ENCODE measurements at regions not wholly inside any gene's neighbourhood (a gene's known extent, or its start where the extent isn't known, plus 50 kb on each side); places are given as distances from the start of the nearest gene placed in this dataset.

GRCh38 chr18:60560071-60560470 is 187.5 kb upstream of the MC4R start:
- Mint-ChIP-seq H3K27me3 (ENCODE audit: low read depth) (no peaks in the 10 kb centered on the region), H3K4me1 (ENCODE audit: low read depth) (no peaks in the 10 kb centered on the region), H3K9me3 (no peaks in the 10 kb centered on the region), H3K36me3 (ENCODE audit: low read depth) (no peaks in the 10 kb centered on the region), H3K27ac (no peak overlapping the region), H3K4me3 (no peak overlapping the region)
- no peak for DNase-seq
- CTCF ChIA-PET = no interaction called here
- intact Hi-C loops (cut with micrococcal nuclease) = no loop called here

GRCh38 chr18:60563082-60563481 is 190.5 kb upstream of the MC4R start:
- H3K27ac Mint-ChIP-seq = no peak overlapping the region

GRCh38 chr18:60568220-60568619 is 195.6 kb upstream of the MC4R start:
- H3K9me3 Mint-ChIP-seq = peaks cover 2% of the 10 kb centered on the region
- DNase-seq = no peak
- no peak overlapping the region for H3K27ac Mint-ChIP-seq
- H3K27me3 Mint-ChIP-seq (ENCODE audit: low read depth) = peaks cover 2% of the 10 kb centered on the region
- intact Hi-C loops (cut with micrococcal nuclease) = no loop called here
- no peaks in the 10 kb centered on the region for H3K4me1 Mint-ChIP-seq (ENCODE audit: low read depth)
- no peak overlapping the region for H3K4me3 Mint-ChIP-seq
- H3K36me3 Mint-ChIP-seq (ENCODE audit: low read depth) = no peaks in the 10 kb centered on the region
- CTCF ChIA-PET = no interaction called here

More at GRCh38 chr18:60563082-60563481, 190.5 kb upstream of the MC4R start:
- no peaks in the 10 kb centered on the region for H3K36me3 Mint-ChIP-seq (ENCODE audit: low read depth)
- DNase-seq = no peak
- intact Hi-C loops (cut with micrococcal nuclease) = no loop called here
- H3K4me3 Mint-ChIP-seq = no peak overlapping the region
- no peaks in the 10 kb centered on the region for H3K27me3 Mint-ChIP-seq (ENCODE audit: low read depth)
- CTCF ChIA-PET = no interaction called here
- no peaks in the 10 kb centered on the region for H3K9me3 Mint-ChIP-seq
- no peaks in the 10 kb centered on the region for H3K4me1 Mint-ChIP-seq (ENCODE audit: low read depth)

DNA sequence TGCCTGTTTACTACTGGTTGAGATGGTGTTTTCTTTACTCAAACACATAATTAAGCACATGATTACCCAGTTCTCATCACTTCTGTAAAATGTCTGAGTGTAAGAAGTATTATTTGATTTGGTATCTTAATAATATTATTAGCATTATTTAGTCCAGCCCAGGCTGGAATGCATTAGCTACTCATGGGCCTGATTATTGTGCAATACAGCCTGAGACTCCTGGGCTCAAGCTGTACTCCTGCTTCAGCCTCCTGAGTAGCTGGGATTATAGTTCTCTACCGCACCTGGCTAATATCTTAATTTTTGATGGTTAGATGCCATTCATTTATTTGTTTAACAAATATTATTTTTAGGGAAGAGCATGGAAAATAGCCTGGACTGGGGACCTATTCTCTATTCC is 197.6 kb upstream of the MC4R start:
- H3K36me3 Mint-ChIP-seq (ENCODE audit: low read depth) = no peaks in the 10 kb centered on the region
- peaks cover 2% of the 10 kb centered on the region for H3K27me3 Mint-ChIP-seq (ENCODE audit: low read depth)
- H3K4me3 Mint-ChIP-seq = no peak overlapping the region
- H3K27ac Mint-ChIP-seq = no peak overlapping the region
- CTCF ChIA-PET = interaction anchor here (0.8 kb wide), 1 partner anchor 746 kb away, joined by 3 read pairs; no protein-coding TSS in a partner anchor
- DNase-seq = no peak
- intact Hi-C loops (cut with micrococcal nuclease) = no loop called here
- peaks cover 3% of the 10 kb centered on the region for H3K9me3 Mint-ChIP-seq
- no peaks in the 10 kb centered on the region for H3K4me1 Mint-ChIP-seq (ENCODE audit: low read depth)

- no peak overlapping the region for H3K4me3 Mint-ChIP-seq
- no peaks in the 10 kb centered on the region for H3K4me1 Mint-ChIP-seq (ENCODE audit: low read depth)
- no peaks in the 10 kb centered on the region for H3K27me3 Mint-ChIP-seq (ENCODE audit: low read depth)
- no peaks in the 10 kb centered on the region for H3K36me3 Mint-ChIP-seq (ENCODE audit: low read depth)
- CTCF ChIA-PET = no interaction called here
- intact Hi-C loops (cut with micrococcal nuclease) = no loop called here
- H3K9me3 Mint-ChIP-seq = peaks cover 4% of the 10 kb centered on the region
- no peak overlapping the region for H3K27ac Mint-ChIP-seq
- DNase-seq = no peak
These were observed 204.9 kb upstream of the MC4R start for GRCh38 chr18:60577457-60577856.

DNA sequence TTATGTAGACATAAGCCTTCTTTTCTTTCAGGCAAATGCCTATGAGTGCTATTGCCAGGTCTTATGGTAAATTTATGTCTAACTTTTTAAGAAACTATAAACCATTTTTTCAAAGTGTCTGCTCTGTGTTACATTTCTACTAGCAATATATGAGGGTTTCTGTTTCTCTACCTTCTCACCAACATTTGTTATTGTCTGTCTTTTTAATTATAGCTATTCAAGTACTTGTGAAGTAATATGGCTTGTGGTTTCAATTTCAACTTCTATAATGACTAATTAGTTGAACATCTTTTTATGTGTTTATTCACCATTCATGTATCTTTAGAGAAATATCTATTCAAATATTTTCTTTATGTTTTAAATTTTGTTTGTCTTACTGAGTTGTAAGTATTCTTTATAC is 213.1 kb upstream of the MC4R start:
- no peak overlapping the region for H3K4me3 Mint-ChIP-seq
- H3K36me3 Mint-ChIP-seq (ENCODE audit: low read depth) = no peaks in the 10 kb centered on the region
- intact Hi-C loops (cut with micrococcal nuclease) = no loop called here
- H3K27me3 Mint-ChIP-seq (ENCODE audit: low read depth) = no peaks in the 10 kb centered on the region
- no peaks in the 10 kb centered on the region for H3K4me1 Mint-ChIP-seq (ENCODE audit: low read depth)
- H3K9me3 Mint-ChIP-seq = peaks cover 4% of the 10 kb centered on the region
- H3K27ac Mint-ChIP-seq = no peak overlapping the region
- CTCF ChIA-PET = no interaction called here
- DNase-seq = no peak

DNA sequence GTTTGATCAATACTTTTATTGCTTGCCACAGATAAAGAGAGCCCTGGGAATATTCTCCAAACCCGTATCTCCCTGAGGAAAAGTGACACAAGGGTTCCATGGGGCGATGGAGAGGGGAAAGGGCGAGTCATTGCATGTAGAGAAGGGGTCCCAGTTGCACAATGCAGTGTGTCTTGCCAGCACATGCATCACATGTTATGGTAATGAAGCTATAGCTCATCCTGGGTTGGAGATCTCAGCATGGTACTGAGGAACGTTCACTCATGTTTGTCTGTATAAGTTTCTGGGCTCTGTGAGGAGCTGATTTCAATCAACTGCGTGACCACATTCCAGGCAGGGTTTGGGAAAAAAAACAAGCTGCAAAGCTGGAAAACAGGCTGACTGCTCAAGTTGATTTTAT is 220.7 kb upstream of the MC4R start:
- Mint-ChIP-seq H3K27me3 (ENCODE audit: low read depth) (no peaks in the 10 kb centered on the region), H3K27ac (no peak overlapping the region), H3K4me1 (ENCODE audit: low read depth) (no peaks in the 10 kb centered on the region), H3K36me3 (ENCODE audit: low read depth) (no peaks in the 10 kb centered on the region), H3K9me3 (no peaks in the 10 kb centered on the region), H3K4me3 (no peak overlapping the region)
- DNase-seq = no peak
- CTCF ChIA-PET = interaction anchor here (0.7 kb wide), 1 partner anchor 1196 kb away, joined by 3 read pairs; no protein-coding TSS in a partner anchor
- intact Hi-C loops (cut with micrococcal nuclease) = no loop called here

DNA sequence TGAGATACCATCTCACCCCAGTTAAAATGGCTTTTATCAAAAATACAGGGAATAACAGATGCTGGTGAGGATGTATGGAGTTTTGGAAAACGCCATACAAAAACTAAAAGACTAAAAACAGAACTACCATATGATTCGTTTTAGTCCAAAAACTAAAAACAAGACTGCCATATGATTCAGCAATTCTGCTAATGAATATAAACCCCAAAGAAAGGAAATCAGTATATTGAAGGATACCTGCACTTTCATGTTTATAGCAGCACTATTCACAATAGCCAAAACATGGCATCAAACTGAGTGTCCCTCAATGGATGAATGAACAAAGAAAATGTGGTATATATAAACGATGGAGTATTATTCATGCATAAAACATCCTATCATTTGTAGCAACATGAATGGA is 224.4 kb upstream of the MC4R start:
- Mint-ChIP-seq H3K4me1 (ENCODE audit: low read depth) (no peaks in the 10 kb centered on the region), H3K9me3 (peaks cover 2% of the 10 kb centered on the region), H3K27ac (no peak overlapping the region), H3K27me3 (ENCODE audit: low read depth) (no peaks in the 10 kb centered on the region), H3K36me3 (ENCODE audit: low read depth) (no peaks in the 10 kb centered on the region), H3K4me3 (no peak overlapping the region)
- no peak for DNase-seq
- CTCF ChIA-PET = no interaction called here
- intact Hi-C loops (cut with micrococcal nuclease) = no loop called here

GRCh38 chr18:60599267-60599666 is 226.7 kb upstream of the MC4R start:
- CTCF ChIA-PET = no interaction called here
- DNase-seq = no peak
- Mint-ChIP-seq H3K36me3 (ENCODE audit: low read depth) (no peaks in the 10 kb centered on the region), H3K4me1 (ENCODE audit: low read depth) (no peaks in the 10 kb centered on the region), H3K27ac (no peak overlapping the region), H3K4me3 (no peak overlapping the region), H3K9me3 (peaks cover 2% of the 10 kb centered on the region), H3K27me3 (ENCODE audit: low read depth) (no peaks in the 10 kb centered on the region)
- intact Hi-C loops (cut with micrococcal nuclease) = no loop called here

GRCh38 chr18:60599995-60600394 is 227.4 kb upstream of the MC4R start:
- H3K4me3 Mint-ChIP-seq = no peak overlapping the region

GRCh38 chr18:60601249-60601648 is 228.7 kb upstream of the MC4R start:
- no peak overlapping the region for H3K4me3 Mint-ChIP-seq
- no peaks in the 10 kb centered on the region for H3K36me3 Mint-ChIP-seq (ENCODE audit: low read depth)
- H3K27me3 Mint-ChIP-seq (ENCODE audit: low read depth) = no peaks in the 10 kb centered on the region
- no peak overlapping the region for H3K27ac Mint-ChIP-seq
- intact Hi-C loops (cut with micrococcal nuclease) = no loop called here
- H3K9me3 Mint-ChIP-seq = peaks cover 2% of the 10 kb centered on the region
- CTCF ChIA-PET = no interaction called here
- no peak for DNase-seq
- H3K4me1 Mint-ChIP-seq (ENCODE audit: low read depth) = no peaks in the 10 kb centered on the region

More at GRCh38 chr18:60599995-60600394, 227.4 kb upstream of the MC4R start:
- DNase-seq = no peak
- H3K9me3 Mint-ChIP-seq = peaks cover 2% of the 10 kb centered on the region
- intact Hi-C loops (cut with micrococcal nuclease) = no loop called here
- H3K27ac Mint-ChIP-seq = no peak overlapping the region
- no peaks in the 10 kb centered on the region for H3K4me1 Mint-ChIP-seq (ENCODE audit: low read depth)
- CTCF ChIA-PET = no interaction called here
- H3K36me3 Mint-ChIP-seq (ENCODE audit: low read depth) = no peaks in the 10 kb centered on the region
- H3K27me3 Mint-ChIP-seq (ENCODE audit: low read depth) = no peaks in the 10 kb centered on the region

- Mint-ChIP-seq H3K4me1 (ENCODE audit: low read depth) (no peaks in the 10 kb centered on the region), H3K36me3 (ENCODE audit: low read depth) (no peaks in the 10 kb centered on the region), H3K4me3 (no peak overlapping the region), H3K27ac (no peak overlapping the region), H3K9me3 (no peaks in the 10 kb centered on the region), H3K27me3 (ENCODE audit: low read depth) (no peaks in the 10 kb centered on the region)
- DNase-seq = no peak
- intact Hi-C loops (cut with micrococcal nuclease) = no loop called here
- CTCF ChIA-PET = no interaction called here
These were observed 250.8 kb upstream of the MC4R start for GRCh38 chr18:60623331-60623730.

- Mint-ChIP-seq H3K36me3 (ENCODE audit: low read depth) (no peaks in the 10 kb centered on the region), H3K9me3 (no peaks in the 10 kb centered on the region), H3K27ac (no peak overlapping the region), H3K4me3 (no peak overlapping the region), H3K4me1 (ENCODE audit: low read depth) (no peaks in the 10 kb centered on the region), H3K27me3 (ENCODE audit: low read depth) (no peaks in the 10 kb centered on the region)
- CTCF ChIA-PET = no interaction called here
- intact Hi-C loops (cut with micrococcal nuclease) = no loop called here
- no peak for DNase-seq
These were observed 251.6 kb upstream of the MC4R start for GRCh38 chr18:60624207-60624606.

DNA sequence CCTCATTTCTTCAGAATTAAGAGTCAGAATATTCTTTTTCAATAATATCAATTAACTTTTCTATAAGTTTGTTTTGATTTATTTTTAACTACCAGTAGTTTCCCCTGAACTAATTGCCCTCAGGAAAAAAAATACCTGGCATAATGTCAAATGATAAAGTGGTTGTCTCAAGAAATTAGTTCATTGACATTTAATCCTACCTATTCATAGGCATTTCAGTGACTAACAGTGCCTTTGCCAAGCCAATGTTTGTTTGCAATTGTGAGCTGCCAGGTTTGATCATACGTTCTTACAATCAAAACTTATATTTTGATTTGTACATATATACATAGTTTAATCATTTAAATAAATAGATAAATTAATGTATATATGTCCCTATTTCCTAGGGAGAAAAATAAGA is 267.3 kb upstream of the MC4R start:
- Mint-ChIP-seq H3K9me3 (peaks cover 9% of the 10 kb centered on the region), H3K27me3 (ENCODE audit: low read depth) (no peaks in the 10 kb centered on the region)
- no peak for DNase-seq

More for the DNA sequence above, 267.3 kb upstream of the MC4R start:
- intact Hi-C loops (cut with micrococcal nuclease) = no loop called here
- Mint-ChIP-seq H3K27ac (no peak overlapping the region), H3K4me1 (ENCODE audit: low read depth) (no peaks in the 10 kb centered on the region), H3K4me3 (no peak overlapping the region), H3K36me3 (ENCODE audit: low read depth) (no peaks in the 10 kb centered on the region)
- CTCF ChIA-PET = no interaction called here

Data from activated naive CD4-positive, alpha-beta T cell treated with anti-CD3 and anti-CD28 coated beads for 36 hours (primary cell).